H54 (cell line): ENCODE measurements at regions not wholly inside any gene's neighbourhood (a gene's known extent, or its start where the extent isn't known, plus 50 kb on each side); places are given as distances from the start of the nearest gene placed in this dataset.

Source experiments
- DNase-seq: peaks from one replicate; pipeline ENCODE4 v3.0.0; 2011; ENCODE audit warnings: low spot score, mixed read lengths; ENCODE audit not compliant: insufficient read length
- FAIRE-seq: peaks from 3 replicates; lab custom pipeline; 2011; peaks lifted over from hg19 to GRCh38; lab: Jason Lieb, UNC
- POLR2A ChIP-seq: IDR thresholded peaks from 2 replicates; pipeline ENCODE4 v1.6.1; 2011; ENCODE audit warnings: low read depth, mild to moderate bottlenecking, low read length

- FAIRE-seq (no peak), DNase-seq (no peak)
- TF ChIP-seq POLR2A = no peak
Measured at GRCh38 chr5:125214080-125214479, 467.6 kb upstream of the ZNF608 start.

GRCh38 chr5:125215593-125215992, 469.2 kb upstream of the ZNF608 start:
- FAIRE-seq = no peak
- DNase-seq = no peak
- TF ChIP-seq POLR2A = no peak

GRCh38 chr5:125219710-125220109, 473.3 kb upstream of the ZNF608 start:
- no peak for TF ChIP-seq POLR2A
- DNase-seq (no peak), FAIRE-seq (no peak)

GRCh38 chr5:125220284-125220683, 473.8 kb upstream of the ZNF608 start:
- DNase-seq (no peak), FAIRE-seq (no peak)
- no peak for TF ChIP-seq POLR2A

GRCh38 chr5:125222597-125223240, 476.3 kb upstream of the ZNF608 start:
- DNase-seq = no peak
- no peak for FAIRE-seq
- no peak for TF ChIP-seq POLR2A

GRCh38 chr5:125225424-125225823, 479.0 kb upstream of the ZNF608 start:
- DNase-seq (no peak), FAIRE-seq (no peak)
- no peak for TF ChIP-seq POLR2A

GRCh38 chr5:125226825-125227224, 480.4 kb upstream of the ZNF608 start:
- TF ChIP-seq POLR2A = no peak
- DNase-seq = no peak
- FAIRE-seq = no peak

- FAIRE-seq (peak; percentile 75), DNase-seq (peak; percentile 5)
- TF ChIP-seq POLR2A = no peak
Measured at GRCh38 chr5:125227333-125228095, 481.1 kb upstream of the ZNF608 start.

GRCh38 chr5:125228363-125229070, 482.1 kb upstream of the ZNF608 start:
- no peak for DNase-seq
- no peak for TF ChIP-seq POLR2A

GRCh38 chr5:125229556-125229955, 483.1 kb upstream of the ZNF608 start:
- FAIRE-seq (no peak), DNase-seq (no peak)
- no peak for TF ChIP-seq POLR2A

More at GRCh38 chr5:125228363-125229070, 482.1 kb upstream of the ZNF608 start:
- FAIRE-seq = no peak

- no peak for DNase-seq
Measured at GRCh38 chr5:125232779-125233230, 486.4 kb upstream of the ZNF608 start.

GRCh38 chr5:125233944-125234343, 487.5 kb upstream of the ZNF608 start:
- FAIRE-seq (no peak), DNase-seq (no peak)
- TF ChIP-seq POLR2A = no peak

More at GRCh38 chr5:125232779-125233230, 486.4 kb upstream of the ZNF608 start:
- no peak for TF ChIP-seq POLR2A
- FAIRE-seq = no peak

GRCh38 chr5:125236007-125236406, 489.6 kb upstream of the ZNF608 start:
- FAIRE-seq = peak; percentile 6

GRCh38 chr5:125236981-125237380, 490.5 kb upstream of the ZNF608 start:
- DNase-seq = no peak
- FAIRE-seq = no peak
- no peak for TF ChIP-seq POLR2A

More at GRCh38 chr5:125236007-125236406, 489.6 kb upstream of the ZNF608 start:
- DNase-seq = no peak
- no peak for TF ChIP-seq POLR2A

GRCh38 chr5:125244531-125244930, 498.1 kb upstream of the ZNF608 start:
- no peak for TF ChIP-seq POLR2A
- DNase-seq = no peak
- FAIRE-seq = no peak
